GM23338 (cell line): ENCODE measurements at regions not wholly inside any gene's neighbourhood (a gene's known extent, or its start where the extent isn't known, plus 50 kb on each side); places are given as distances from the start of the nearest gene placed in this dataset.

Experiments
- ATAC-seq: fragments of 200-7000 bp; cut with Tn5 transposase; 3 replicates; pipeline ENCODE4 v1.9.1; 2020
- DNase-seq: peaks from one replicate; pipeline ENCODE4 v3.0.0-alpha.2; 2015; ENCODE audit warnings: low spot score
- H2AFZ ChIP-seq: fragments of 200-600 bp; sonication (generic); 2 replicates; pipeline ENCODE4 v1.8.0; 2016; ENCODE audit warnings: antibody characterized with exemption, mild to moderate bottlenecking, moderate library complexity
- H3F3A ChIP-seq: fragments of 200-600 bp; sonication (generic); replicated peaks from 2 replicates; pipeline ENCODE4 v1.8.0; 2017; ENCODE audit warnings: antibody characterized with exemption, mixed run types, low read depth
- H3K27ac ChIP-seq: fragments of 200-600 bp; sonication (generic); 2 replicates; pipeline ENCODE4 v1.6.1; 2016; ENCODE audit warnings: low read depth
- H3K27me3 ChIP-seq: fragments of 200-600 bp; sonication (generic); 2 replicates; pipeline ENCODE4 v1.8.0; 2016; ENCODE audit warnings: mild to moderate bottlenecking, mixed run types, moderate library complexity; ENCODE audit not compliant: insufficient read depth
- H3K36me3 ChIP-seq: fragments of 200-600 bp; sonication (generic); 2 replicates; pipeline ENCODE4 v1.8.0; 2016; ENCODE audit warnings: mild to moderate bottlenecking; ENCODE audit not compliant: insufficient read depth
- H3K4me1 ChIP-seq: fragments of 200-600 bp; sonication (generic); 2 replicates; pipeline ENCODE4 v1.8.0; 2016; ENCODE audit warnings: mild to moderate bottlenecking, moderate library complexity; ENCODE audit not compliant: insufficient read depth
- H3K4me2 ChIP-seq: fragments of 200-600 bp; sonication (generic); 2 replicates; pipeline ENCODE4 v1.7.1; 2017; ENCODE audit warnings: mixed run types
- H3K4me3 ChIP-seq: fragments of 200-600 bp; sonication (generic); 2 replicates; pipeline ENCODE4 v1.6.1; 2016; ENCODE audit warnings: mixed run types
- H3K79me2 ChIP-seq: fragments of 200-600 bp; sonication (generic); replicated peaks from 2 replicates; pipeline ENCODE4 v1.8.0; 2017; ENCODE audit warnings: mild to moderate bottlenecking; ENCODE audit not compliant: insufficient read depth
- H3K9me2 ChIP-seq: fragments of 200-600 bp; sonication (generic); 2 replicates; pipeline ENCODE4 v1.8.0; 2017; ENCODE audit not compliant: insufficient read depth
- H4K20me1 ChIP-seq: fragments of 200-600 bp; sonication (generic); replicated peaks from 2 replicates; pipeline ENCODE4 v1.8.0; 2017; ENCODE audit warnings: mild to moderate bottlenecking; ENCODE audit not compliant: insufficient read depth
- H3K27ac Mint-ChIP-seq: 2 replicates; pipeline ENCODE4 v1.8.0; 2020; ENCODE audit warnings: inconsistent platforms, mild to moderate bottlenecking, moderate library complexity, mixed read lengths
- H3K27me3 Mint-ChIP-seq: 3 replicates; pipeline ENCODE4 v1.8.0; 2022; ENCODE audit warnings: low read depth, mild to moderate bottlenecking, moderate library complexity, mixed read lengths, inconsistent platforms; ENCODE audit not compliant: insufficient read depth, poor library complexity
- H3K36me3 Mint-ChIP-seq: 3 replicates; pipeline ENCODE4 v1.8.0; 2021; ENCODE audit warnings: low read depth, mild to moderate bottlenecking, inconsistent platforms, moderate library complexity, mixed read lengths
- H3K4me1 Mint-ChIP-seq: 3 replicates; pipeline ENCODE4 v1.8.0; 2020; ENCODE audit warnings: mild to moderate bottlenecking, inconsistent platforms, mixed read lengths
- H3K4me3 Mint-ChIP-seq: 3 replicates; pipeline ENCODE4 v1.8.0; 2021; ENCODE audit warnings: moderate library complexity, mild to moderate bottlenecking, inconsistent platforms, mixed read lengths
- H3K9me3 Mint-ChIP-seq: 3 replicates; pipeline ENCODE4 v1.8.0; 2020; ENCODE audit warnings: moderate library complexity, mild to moderate bottlenecking, inconsistent platforms, mixed read lengths
- CREB1 ChIP-seq: fragments of 250-450 bp; sonication (Bioruptor Pico); IDR thresholded peaks from 2 replicates; pipeline ENCODE4 v1.5.0; 2020; ENCODE audit warnings: low read depth, mild to moderate bottlenecking, moderate library complexity
- EZH2 ChIP-seq: fragments of 200-600 bp; sonication (generic); IDR thresholded peaks from one replicate; pipeline ENCODE4 v1.8.0; 2017; ENCODE audit warnings: antibody characterized with exemption, mild to moderate bottlenecking, low read depth; ENCODE audit not compliant: unreplicated experiment
- EZH2phosphoT487 ChIP-seq: fragments of 200-600 bp; sonication (generic); IDR thresholded peaks from one replicate; pipeline ENCODE4 v1.8.1; 2018; ENCODE audit warnings: antibody characterized with exemption; ENCODE audit not compliant: unreplicated experiment
- JUNB ChIP-seq: IDR thresholded peaks from one replicate; pipeline ENCODE4 v1.6.1; 2016; ENCODE audit warnings: antibody characterized with exemption; ENCODE audit not compliant: unreplicated experiment
- NANOG ChIP-seq: IDR thresholded peaks from 2 replicates; pipeline ENCODE4 v1.6.1; 2016; ENCODE audit warnings: antibody characterized with exemption, borderline replicate concordance
- POLR2AphosphoS5 ChIP-seq: IDR thresholded peaks from 2 replicates; pipeline ENCODE4 v1.6.1; 2016; ENCODE audit warnings: antibody characterized with exemption, low read depth
- STAT1 ChIP-seq: IDR thresholded peaks from one replicate; pipeline ENCODE4 v1.6.1; 2016; ENCODE audit warnings: antibody characterized with exemption; ENCODE audit not compliant: unreplicated experiment
- ZNF114 ChIP-seq: fragments of 250-450 bp; sonication (Bioruptor Pico); IDR thresholded peaks from 2 replicates; pipeline ENCODE4 v1.5.0; 2020; ENCODE audit warnings: mild to moderate bottlenecking, moderate library complexity
- ZNF331 ChIP-seq: fragments of 250-450 bp; sonication (Bioruptor Pico); IDR thresholded peaks from 2 replicates; pipeline ENCODE4 v1.5.0; 2020; ENCODE audit warnings: low read depth, mild to moderate bottlenecking, moderate library complexity
- TF ChIP-seq, protein P1 (sequence below): fragments of 250-450 bp; sonication (Bioruptor Pico); IDR thresholded peaks from 2 replicates; pipeline ENCODE4 v1.5.0; 2020; ENCODE audit warnings: mild to moderate bottlenecking, moderate library complexity
- TF ChIP-seq, protein P2 (sequence below): IDR thresholded peaks from one replicate; pipeline ENCODE4 v1.6.1; 2018; ENCODE audit warnings: antibody characterized with exemption; ENCODE audit not compliant: unreplicated experiment
- TF ChIP-seq, protein P3 (sequence below): IDR thresholded peaks from 2 replicates; pipeline ENCODE4 v1.6.1; 2016; ENCODE audit warnings: antibody characterized with exemption
- TF ChIP-seq, protein P4 (sequence below), 2 experiments: fragments of 200-600 bp in 1 of 2; sonication (generic) in 1 of 2; conservative IDR thresholded peaks; 2 replicates each; pipeline versions ENCODE4 v1.5.1 to v1.6.1; 2016 to 2017; ENCODE audit warnings: antibody characterized with exemption in 2 of 2, low read depth in 2 of 2, mild to moderate bottlenecking in 2 of 2, moderate library complexity in 1 of 2

DNA sequence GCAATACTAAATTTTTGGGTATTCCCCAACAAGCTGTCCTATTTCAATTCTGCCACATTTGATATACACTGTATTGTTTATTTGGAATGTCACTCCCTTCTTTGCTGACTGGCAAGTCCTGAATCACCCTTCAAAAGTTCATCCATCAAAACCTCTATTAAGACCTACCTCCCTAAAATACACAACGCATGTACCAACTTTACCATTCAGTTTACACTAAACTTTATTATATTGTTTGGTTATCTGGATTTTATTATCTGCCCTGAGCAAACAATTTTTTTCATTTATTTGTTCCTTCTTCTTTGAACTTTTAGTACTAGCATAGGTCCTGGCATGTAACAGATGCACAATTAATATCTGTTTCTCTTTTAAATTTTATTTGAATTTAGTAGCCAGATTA, 958.2 kb upstream of the ADGRB3 start:
- Histone ChIP-seq H3F3A (no peaks in the 10 kb centered on the region), H3K27me3 (no peaks in the 10 kb centered on the region), H2AFZ (no peak overlapping the region), H4K20me1 (no peaks in the 10 kb centered on the region), H3K4me2 (no peak overlapping the region), H3K9me2 (no peaks in the 10 kb centered on the region), H3K4me3 (no peak overlapping the region), H3K4me1 (no peaks in the 10 kb centered on the region), H3K36me3 (peaks cover 11% of the 10 kb centered on the region), H3K79me2 (no peaks in the 10 kb centered on the region), H3K27ac (no peak overlapping the region)
- Mint-ChIP-seq H3K4me3 (no peak overlapping the region), H3K27me3 (no peaks in the 10 kb centered on the region), H3K36me3 (peaks cover 43% of the 10 kb centered on the region), H3K4me1 (no peaks in the 10 kb centered on the region), H3K9me3 (peaks cover 50% of the 10 kb centered on the region), H3K27ac (no peak overlapping the region)
- DNase-seq (no peak), ATAC-seq (no peak)
- no peak for TF ChIP-seq STAT1
- no peak for TF ChIP-seq EZH2phosphoT487
- no peak for TF ChIP-seq ZNF114 (CRISPR knock-in tag)
- TF ChIP-seq CREB1 = no peak
- no peak for TF ChIP-seq NANOG
- TF ChIP-seq, protein P1, sequence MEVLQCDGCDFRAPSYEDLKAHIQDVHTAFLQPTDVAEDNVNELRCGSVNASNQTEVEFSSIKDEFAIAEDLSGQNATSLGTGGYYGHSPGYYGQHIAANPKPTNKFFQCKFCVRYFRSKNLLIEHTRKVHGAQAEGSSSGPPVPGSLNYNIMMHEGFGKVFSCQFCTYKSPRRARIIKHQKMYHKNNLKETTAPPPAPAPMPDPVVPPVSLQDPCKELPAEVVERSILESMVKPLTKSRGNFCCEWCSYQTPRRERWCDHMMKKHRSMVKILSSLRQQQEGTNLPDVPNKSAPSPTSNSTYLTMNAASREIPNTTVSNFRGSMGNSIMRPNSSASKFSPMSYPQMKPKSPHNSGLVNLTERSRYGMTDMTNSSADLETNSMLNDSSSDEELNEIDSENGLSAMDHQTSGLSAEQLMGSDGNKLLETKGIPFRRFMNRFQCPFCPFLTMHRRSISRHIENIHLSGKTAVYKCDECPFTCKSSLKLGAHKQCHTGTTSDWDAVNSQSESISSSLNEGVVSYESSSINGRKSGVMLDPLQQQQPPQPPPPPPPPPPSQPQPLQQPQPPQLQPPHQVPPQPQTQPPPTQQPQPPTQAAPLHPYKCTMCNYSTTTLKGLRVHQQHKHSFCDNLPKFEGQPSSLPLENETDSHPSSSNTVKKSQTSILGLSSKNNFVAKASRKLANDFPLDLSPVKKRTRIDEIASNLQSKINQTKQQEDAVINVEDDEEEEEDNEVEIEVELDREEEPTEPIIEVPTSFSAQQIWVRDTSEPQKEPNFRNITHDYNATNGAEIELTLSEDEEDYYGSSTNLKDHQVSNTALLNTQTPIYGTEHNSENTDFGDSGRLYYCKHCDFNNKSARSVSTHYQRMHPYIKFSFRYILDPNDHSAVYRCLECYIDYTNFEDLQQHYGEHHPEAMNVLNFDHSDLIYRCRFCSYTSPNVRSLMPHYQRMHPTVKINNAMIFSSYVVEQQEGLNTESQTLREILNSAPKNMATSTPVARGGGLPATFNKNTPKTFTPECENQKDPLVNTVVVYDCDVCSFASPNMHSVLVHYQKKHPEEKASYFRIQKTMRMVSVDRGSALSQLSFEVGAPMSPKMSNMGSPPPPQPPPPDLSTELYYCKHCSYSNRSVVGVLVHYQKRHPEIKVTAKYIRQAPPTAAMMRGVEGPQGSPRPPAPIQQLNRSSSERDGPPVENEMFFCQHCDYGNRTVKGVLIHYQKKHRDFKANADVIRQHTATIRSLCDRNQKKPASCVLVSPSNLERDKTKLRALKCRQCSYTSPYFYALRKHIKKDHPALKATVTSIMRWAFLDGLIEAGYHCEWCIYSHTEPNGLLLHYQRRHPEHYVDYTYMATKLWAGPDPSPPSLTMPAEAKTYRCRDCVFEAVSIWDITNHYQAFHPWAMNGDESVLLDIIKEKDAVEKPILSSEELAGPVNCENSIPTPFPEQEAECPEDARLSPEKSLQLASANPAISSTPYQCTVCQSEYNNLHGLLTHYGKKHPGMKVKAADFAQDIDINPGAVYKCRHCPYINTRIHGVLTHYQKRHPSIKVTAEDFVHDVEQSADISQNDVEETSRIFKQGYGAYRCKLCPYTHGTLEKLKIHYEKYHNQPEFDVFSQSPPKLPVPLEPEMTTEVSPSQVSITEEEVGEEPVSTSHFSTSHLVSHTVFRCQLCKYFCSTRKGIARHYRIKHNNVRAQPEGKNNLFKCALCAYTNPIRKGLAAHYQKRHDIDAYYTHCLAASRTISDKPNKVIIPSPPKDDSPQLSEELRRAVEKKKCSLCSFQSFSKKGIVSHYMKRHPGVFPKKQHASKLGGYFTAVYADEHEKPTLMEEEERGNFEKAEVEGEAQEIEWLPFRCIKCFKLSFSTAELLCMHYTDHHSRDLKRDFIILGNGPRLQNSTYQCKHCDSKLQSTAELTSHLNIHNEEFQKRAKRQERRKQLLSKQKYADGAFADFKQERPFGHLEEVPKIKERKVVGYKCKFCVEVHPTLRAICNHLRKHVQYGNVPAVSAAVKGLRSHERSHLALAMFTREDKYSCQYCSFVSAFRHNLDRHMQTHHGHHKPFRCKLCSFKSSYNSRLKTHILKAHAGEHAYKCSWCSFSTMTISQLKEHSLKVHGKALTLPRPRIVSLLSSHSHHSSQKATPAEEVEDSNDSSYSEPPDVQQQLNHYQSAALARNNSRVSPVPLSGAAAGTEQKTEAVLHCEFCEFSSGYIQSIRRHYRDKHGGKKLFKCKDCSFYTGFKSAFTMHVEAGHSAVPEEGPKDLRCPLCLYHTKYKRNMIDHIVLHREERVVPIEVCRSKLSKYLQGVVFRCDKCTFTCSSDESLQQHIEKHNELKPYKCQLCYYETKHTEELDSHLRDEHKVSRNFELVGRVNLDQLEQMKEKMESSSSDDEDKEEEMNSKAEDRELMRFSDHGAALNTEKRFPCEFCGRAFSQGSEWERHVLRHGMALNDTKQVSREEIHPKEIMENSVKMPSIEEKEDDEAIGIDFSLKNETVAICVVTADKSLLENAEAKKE (CRISPR knock-in tag) = no peak
- TF ChIP-seq, protein P2, sequence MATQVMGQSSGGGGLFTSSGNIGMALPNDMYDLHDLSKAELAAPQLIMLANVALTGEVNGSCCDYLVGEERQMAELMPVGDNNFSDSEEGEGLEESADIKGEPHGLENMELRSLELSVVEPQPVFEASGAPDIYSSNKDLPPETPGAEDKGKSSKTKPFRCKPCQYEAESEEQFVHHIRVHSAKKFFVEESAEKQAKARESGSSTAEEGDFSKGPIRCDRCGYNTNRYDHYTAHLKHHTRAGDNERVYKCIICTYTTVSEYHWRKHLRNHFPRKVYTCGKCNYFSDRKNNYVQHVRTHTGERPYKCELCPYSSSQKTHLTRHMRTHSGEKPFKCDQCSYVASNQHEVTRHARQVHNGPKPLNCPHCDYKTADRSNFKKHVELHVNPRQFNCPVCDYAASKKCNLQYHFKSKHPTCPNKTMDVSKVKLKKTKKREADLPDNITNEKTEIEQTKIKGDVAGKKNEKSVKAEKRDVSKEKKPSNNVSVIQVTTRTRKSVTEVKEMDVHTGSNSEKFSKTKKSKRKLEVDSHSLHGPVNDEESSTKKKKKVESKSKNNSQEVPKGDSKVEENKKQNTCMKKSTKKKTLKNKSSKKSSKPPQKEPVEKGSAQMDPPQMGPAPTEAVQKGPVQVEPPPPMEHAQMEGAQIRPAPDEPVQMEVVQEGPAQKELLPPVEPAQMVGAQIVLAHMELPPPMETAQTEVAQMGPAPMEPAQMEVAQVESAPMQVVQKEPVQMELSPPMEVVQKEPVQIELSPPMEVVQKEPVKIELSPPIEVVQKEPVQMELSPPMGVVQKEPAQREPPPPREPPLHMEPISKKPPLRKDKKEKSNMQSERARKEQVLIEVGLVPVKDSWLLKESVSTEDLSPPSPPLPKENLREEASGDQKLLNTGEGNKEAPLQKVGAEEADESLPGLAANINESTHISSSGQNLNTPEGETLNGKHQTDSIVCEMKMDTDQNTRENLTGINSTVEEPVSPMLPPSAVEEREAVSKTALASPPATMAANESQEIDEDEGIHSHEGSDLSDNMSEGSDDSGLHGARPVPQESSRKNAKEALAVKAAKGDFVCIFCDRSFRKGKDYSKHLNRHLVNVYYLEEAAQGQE = no peak
- no peak for TF ChIP-seq POLR2AphosphoS5
- TF ChIP-seq, protein P3, sequence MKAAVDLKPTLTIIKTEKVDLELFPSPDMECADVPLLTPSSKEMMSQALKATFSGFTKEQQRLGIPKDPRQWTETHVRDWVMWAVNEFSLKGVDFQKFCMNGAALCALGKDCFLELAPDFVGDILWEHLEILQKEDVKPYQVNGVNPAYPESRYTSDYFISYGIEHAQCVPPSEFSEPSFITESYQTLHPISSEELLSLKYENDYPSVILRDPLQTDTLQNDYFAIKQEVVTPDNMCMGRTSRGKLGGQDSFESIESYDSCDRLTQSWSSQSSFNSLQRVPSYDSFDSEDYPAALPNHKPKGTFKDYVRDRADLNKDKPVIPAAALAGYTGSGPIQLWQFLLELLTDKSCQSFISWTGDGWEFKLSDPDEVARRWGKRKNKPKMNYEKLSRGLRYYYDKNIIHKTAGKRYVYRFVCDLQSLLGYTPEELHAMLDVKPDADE = no peak
- TF ChIP-seq, protein P4, sequence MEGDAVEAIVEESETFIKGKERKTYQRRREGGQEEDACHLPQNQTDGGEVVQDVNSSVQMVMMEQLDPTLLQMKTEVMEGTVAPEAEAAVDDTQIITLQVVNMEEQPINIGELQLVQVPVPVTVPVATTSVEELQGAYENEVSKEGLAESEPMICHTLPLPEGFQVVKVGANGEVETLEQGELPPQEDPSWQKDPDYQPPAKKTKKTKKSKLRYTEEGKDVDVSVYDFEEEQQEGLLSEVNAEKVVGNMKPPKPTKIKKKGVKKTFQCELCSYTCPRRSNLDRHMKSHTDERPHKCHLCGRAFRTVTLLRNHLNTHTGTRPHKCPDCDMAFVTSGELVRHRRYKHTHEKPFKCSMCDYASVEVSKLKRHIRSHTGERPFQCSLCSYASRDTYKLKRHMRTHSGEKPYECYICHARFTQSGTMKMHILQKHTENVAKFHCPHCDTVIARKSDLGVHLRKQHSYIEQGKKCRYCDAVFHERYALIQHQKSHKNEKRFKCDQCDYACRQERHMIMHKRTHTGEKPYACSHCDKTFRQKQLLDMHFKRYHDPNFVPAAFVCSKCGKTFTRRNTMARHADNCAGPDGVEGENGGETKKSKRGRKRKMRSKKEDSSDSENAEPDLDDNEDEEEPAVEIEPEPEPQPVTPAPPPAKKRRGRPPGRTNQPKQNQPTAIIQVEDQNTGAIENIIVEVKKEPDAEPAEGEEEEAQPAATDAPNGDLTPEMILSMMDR (conservative IDR thresholded peaks at IDR 0.05; ENCODE audit: low read depth in 2 of 2) = no peak
- TF ChIP-seq ZNF331 (CRISPR knock-in tag) = no peak
- no peak for TF ChIP-seq JUNB
- TF ChIP-seq EZH2 = no peak
